HepG2 (cell line): ENCODE measurements at regions not wholly inside any gene's neighbourhood (a gene's known extent, or its start where the extent isn't known, plus 50 kb on each side); places are given as distances from the start of the nearest gene placed in this dataset.

Experiments used
- ATAC-seq: fragments of 200-7000 bp; cut with Tn5 transposase; 3 replicates; pipeline ENCODE4 v1.9.1; 2020; ENCODE audit warnings: mild to moderate bottlenecking, moderate library complexity
- BruUV-seq: library from RNA; stranded (reverse); fragments of 400-500 nt; replicated peaks from 2 replicates; lab custom pipeline; 2021; lab: Mats Ljungman, UMichigan
- CTCF ChIA-PET: fragments of 300-600 bp; formaldehyde crosslinking; extraction: SDS; loops from one replicate; lab custom pipeline; 2021; ENCODE audit warnings: low total read pairs, inconsistent platforms, low intra/inter-chr PET ratio; lab: Yijun Ruan, JAX
- POLR2A ChIA-PET: fragments of 350-600 bp; sonication (Branson Sonifier 250); formaldehyde crosslinking; loops from one replicate; lab custom pipeline; 2020; ENCODE audit warnings: antibody characterized with exemption, inconsistent platforms; lab: Yijun Ruan, JAX
- DNase-seq: peaks from one replicate; pipeline ENCODE4 v3.0.0-alpha.2; 2015; ENCODE audit warnings: low spot score
- FAIRE-seq: peaks from 3 replicates; lab custom pipeline; 2011; peaks lifted over from hg19 to GRCh38; lab: Jason Lieb, UNC
- H2AFZ ChIP-seq: one replicate; pipeline ENCODE4 v1.6.1; 2011; ENCODE audit warnings: low read length, inconsistent platforms
- H3K27ac ChIP-seq: fragments of 300-600 bp; 3 replicates; pipeline ENCODE4 v1.8.0; 2011; ENCODE audit warnings: mixed run types, mild to moderate bottlenecking, mixed read lengths, low read length, inconsistent platforms; ENCODE audit not compliant: insufficient read depth; ENCODE audit errors: extremely low read length
- H3K27me3 ChIP-seq, 2 experiments: fragments of 200-600 bp in 1 of 2; 2 replicates in 1 of 2; 3 replicates in 1 of 2; pipeline versions ENCODE4 v1.6.0 to v1.8.0; 2011; ENCODE audit warnings: low read length in 2 of 2, mild to moderate bottlenecking in 2 of 2, moderate library complexity in 2 of 2, inconsistent platforms in 1 of 2; ENCODE audit not compliant: insufficient read depth in 2 of 2, control insufficient read depth in 1 of 2
- H3K36me3 ChIP-seq, 2 experiments: fragments of 200-600 bp in 1 of 2; replicated peaks in 1 of 2; 2 replicates in 1 of 2; 3 replicates in 1 of 2; pipeline versions ENCODE4 v1.5.1 to v1.8.0; 2011; ENCODE audit warnings: low read length in 2 of 2, inconsistent platforms in 1 of 2; ENCODE audit not compliant: insufficient read depth in 2 of 2, control insufficient read depth in 1 of 2
- H3K4me1 ChIP-seq: 2 replicates; pipeline ENCODE4 v1.5.1; 2012; ENCODE audit warnings: low read length, inconsistent platforms; ENCODE audit not compliant: insufficient read depth
- H3K4me2 ChIP-seq: 2 replicates; pipeline ENCODE4 v1.6.0; 2011; ENCODE audit warnings: low read depth, low read length, inconsistent platforms
- H3K4me3 ChIP-seq, 3 experiments: fragments of 200-600 bp in 1 of 3; sonication (generic), shearing (Covaris generic) in 1 of 3; replicated peaks in 1 of 3; 2 replicates each; pipeline ENCODE4 v1.5.1; 2011 to 2016; ENCODE audit warnings: low read length in 3 of 3, inconsistent platforms in 2 of 3, low read depth in 2 of 3, mild to moderate bottlenecking in 2 of 3, control low read depth in 1 of 3, mixed read lengths in 1 of 3; ENCODE audit not compliant: insufficient read depth in 1 of 3
- H3K79me2 ChIP-seq: one replicate; pipeline ENCODE4 v1.6.1; 2011; ENCODE audit warnings: low read length, inconsistent platforms; ENCODE audit not compliant: insufficient read depth
- H3K9ac ChIP-seq: 2 replicates; pipeline ENCODE4 v1.6.0; 2011; ENCODE audit warnings: mild to moderate bottlenecking, low read depth, low read length, inconsistent platforms; ENCODE audit not compliant: insufficient read depth
- H3K9me3 ChIP-seq: 2 replicates; pipeline ENCODE4 v1.5.1; 2012; ENCODE audit warnings: mild to moderate bottlenecking, low read length
- H4K20me1 ChIP-seq: 2 replicates; pipeline ENCODE4 v1.6.0; 2011; ENCODE audit warnings: inconsistent platforms, mild to moderate bottlenecking, low read length, moderate library complexity; ENCODE audit not compliant: insufficient read depth
- SP140L ChIP-seq: sonication (generic); formaldehyde crosslinking; IDR thresholded peaks from 2 replicates; pipeline ENCODE4 v1.4.0; 2020; ENCODE audit warnings: missing genetic modification reagents, borderline replicate concordance
- TEAD2 ChIP-seq: sonication (generic); formaldehyde crosslinking; IDR thresholded peaks from 2 replicates; pipeline ENCODE4 v1.9.0; 2021; ENCODE audit warnings: missing genetic modification reagents
- ZBTB7A ChIP-seq: sonication (generic); formaldehyde crosslinking; IDR thresholded peaks from 2 replicates; pipeline ENCODE4 v1.8.0; 2022; ENCODE audit warnings: mild to moderate bottlenecking, missing genetic modification reagents
- ZFP36L2 ChIP-seq: sonication (generic); formaldehyde crosslinking; IDR thresholded peaks from 2 replicates; pipeline ENCODE4 v1.4.0; 2020; ENCODE audit warnings: missing genetic modification reagents
- ZMYM2 ChIP-seq: sonication (generic); formaldehyde crosslinking; IDR thresholded peaks from 2 replicates; pipeline ENCODE4 v1.8.0; 2022; ENCODE audit warnings: mild to moderate bottlenecking, missing genetic modification reagents
- ZNF629 ChIP-seq: sonication (generic); formaldehyde crosslinking; conservative IDR thresholded peaks from 2 replicates; pipeline ENCODE4 v1.5.0; 2020; ENCODE audit warnings: missing genetic modification reagents
- ZNF672 ChIP-seq: sonication (generic); formaldehyde crosslinking; IDR thresholded peaks from 2 replicates; pipeline ENCODE4 v1.8.1; 2022; ENCODE audit warnings: missing genetic modification reagents
- ZNF782 ChIP-seq: sonication (generic); formaldehyde crosslinking; IDR thresholded peaks from 2 replicates; pipeline ENCODE4 v1.4.0; 2020; ENCODE audit warnings: missing genetic modification reagents, mild to moderate bottlenecking, borderline replicate concordance
- WGBS: methylation state at CpG from one replicate; pipeline ENCODE4 v1.1.6; 2017; ENCODE audit warnings: low lambda C conversion rate; 5-methylcytosine and 5-hydroxymethylcytosine counted together
- in situ Hi-C: cut with HindIII; loops from 2 replicates; pipeline ENCODE4 v1.10.0; 2017; ENCODE audit warnings: low pct_unique_long_range_greater_than_20kb; ENCODE audit not compliant: extremely low pct_ligation_motif_present
- intact Hi-C: fragments of 100-400 bp; cut with micrococcal nuclease; formaldehyde crosslinking; loops from one replicate; pipeline ENCODE4 v1.10.0; 2022; ENCODE audit not compliant: unreplicated experiment
- TF ChIP-seq, protein P1 (sequence below): sonication (generic); formaldehyde crosslinking; IDR thresholded peaks from 2 replicates; pipeline ENCODE4 v1.4.0; 2020; ENCODE audit warnings: missing genetic modification reagents

DNA sequence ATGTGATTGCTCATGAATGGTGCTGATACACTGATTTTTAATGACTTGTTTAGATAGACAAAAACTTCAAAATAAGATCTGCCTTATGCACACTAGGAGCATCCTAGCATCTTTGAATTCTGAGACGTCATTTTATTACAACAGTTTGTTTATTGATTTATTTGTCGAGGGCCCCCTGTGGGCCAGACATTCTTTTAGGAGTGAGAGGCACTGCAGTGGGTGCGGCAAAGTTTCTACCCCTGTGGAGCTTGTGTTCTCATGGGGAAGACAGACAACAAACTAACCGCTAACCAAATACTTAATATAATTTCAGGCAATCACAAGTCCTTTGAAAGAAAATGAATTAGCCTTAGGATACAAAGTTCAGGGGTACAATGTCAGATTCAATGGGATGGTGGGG is 363.1 kb downstream of the RPS24 start:
- H3K4me1 ChIP-seq, result no peaks in the 10 kb centered on the region
- no peak for DNase-seq
- no peak overlapping the region for H3K4me3 ChIP-seq
- in situ Hi-C loops, result no loop called here
- no peak overlapping the region for H3K27ac ChIP-seq
- no peak overlapping the region for H2AFZ ChIP-seq
- H3K36me3 ChIP-seq, result no peaks in the 10 kb centered on the region
- TF ChIP-seq ZFP36L2 (CRISPR knock-in tag), result no peak
- no peak for TF ChIP-seq SP140L (CRISPR knock-in tag)
- TF ChIP-seq, protein P1, sequence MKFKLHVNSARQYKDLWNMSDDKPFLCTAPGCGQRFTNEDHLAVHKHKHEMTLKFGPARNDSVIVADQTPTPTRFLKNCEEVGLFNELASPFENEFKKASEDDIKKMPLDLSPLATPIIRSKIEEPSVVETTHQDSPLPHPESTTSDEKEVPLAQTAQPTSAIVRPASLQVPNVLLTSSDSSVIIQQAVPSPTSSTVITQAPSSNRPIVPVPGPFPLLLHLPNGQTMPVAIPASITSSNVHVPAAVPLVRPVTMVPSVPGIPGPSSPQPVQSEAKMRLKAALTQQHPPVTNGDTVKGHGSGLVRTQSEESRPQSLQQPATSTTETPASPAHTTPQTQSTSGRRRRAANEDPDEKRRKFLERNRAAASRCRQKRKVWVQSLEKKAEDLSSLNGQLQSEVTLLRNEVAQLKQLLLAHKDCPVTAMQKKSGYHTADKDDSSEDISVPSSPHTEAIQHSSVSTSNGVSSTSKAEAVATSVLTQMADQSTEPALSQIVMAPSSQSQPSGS (CRISPR knock-in tag), result no peak
- TF ChIP-seq ZNF672 (CRISPR knock-in tag), result no peak
- TF ChIP-seq TEAD2 (CRISPR knock-in tag), result no peak
- TF ChIP-seq ZBTB7A (CRISPR knock-in tag), result no peak
- no peak for TF ChIP-seq ZMYM2
- TF ChIP-seq, all 625 proteins: peak for 0
- intact Hi-C loops, result no loop called here
- Histone ChIP-seq H3K9me3 (no peaks in the 10 kb centered on the region), H3K79me2 (no peaks in the 10 kb centered on the region), H4K20me1 (no peaks in the 10 kb centered on the region), H3K4me2 (no peak overlapping the region), H3K9ac (no peak overlapping the region), H3K27me3 (peaks cover 0 to 14% of the 10 kb centered on the region in 2 experiments; a peak in 2 of 5 replicates)
- FAIRE-seq, result no peak
- CTCF ChIA-PET, result no interaction called here
- no TSS peak for BruUV-seq
- WGBS, result 51% methylated on average over 4 of the region's 4 CpGs
- ATAC-seq, result no peak
- POLR2A ChIA-PET, result no interaction called here

DNA sequence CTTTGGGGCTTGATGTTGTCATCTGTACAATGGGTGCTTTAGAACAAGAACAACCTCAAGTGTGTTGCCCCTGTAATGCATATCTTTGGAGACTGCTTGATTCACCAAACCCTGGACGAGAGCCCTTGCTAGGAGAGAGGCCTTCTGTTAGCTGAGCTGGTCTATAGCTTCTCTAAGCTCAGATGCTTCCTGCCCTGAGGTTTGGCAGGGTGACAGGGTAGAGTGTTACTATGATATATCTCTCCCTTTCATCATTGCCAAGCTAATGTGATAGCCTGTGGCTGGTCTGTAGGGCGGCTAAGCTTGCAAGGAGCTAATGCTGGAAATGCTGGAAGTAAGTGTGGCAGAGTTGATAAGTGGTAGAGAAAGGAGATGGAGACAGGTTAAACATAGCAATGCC is 364.1 kb downstream of the RPS24 start:
- DNase-seq (no peak), FAIRE-seq (no peak), ATAC-seq (no peak)
- Histone ChIP-seq H4K20me1 (no peaks in the 10 kb centered on the region), H3K9me3 (no peaks in the 10 kb centered on the region), H3K4me2 (no peak overlapping the region), H3K27me3 (peaks cover 0 to 16% of the 10 kb centered on the region in 2 experiments; a peak in 2 of 5 replicates), H2AFZ (no peak overlapping the region), H3K36me3 (no peaks in the 10 kb centered on the region), H3K79me2 (no peaks in the 10 kb centered on the region), H3K4me3 (no peak overlapping the region), H3K9ac (no peak overlapping the region), H3K27ac (no peak overlapping the region), H3K4me1 (no peaks in the 10 kb centered on the region)
- WGBS, result 11% methylated on average over 1 of the region's 2 CpGs
- TF ChIP-seq ZNF629, result peak; percentile 32; the same call in 1 of the 2 replicates
- no peak for TF ChIP-seq ZNF782
- intact Hi-C loops (no loop called here), in situ Hi-C loops (no loop called here)
- CTCF ChIA-PET, result no interaction called here
- BruUV-seq, result no TSS peak
- POLR2A ChIA-PET, result no interaction called here
